Tibial nerve (tissue), 4 donors: ENCODE measurements at regions not wholly inside any gene's neighbourhood (a gene's known extent, or its start where the extent isn't known, plus 50 kb on each side); places are given as distances from the start of the nearest gene placed in this dataset.

Experiments
- DNase-seq, 2 donors: peaks; one replicate each; pipeline ENCODE4 v3.0.0-alpha.2; 2019; ENCODE audit warnings: low spot score in 2 of 2
- H3K27ac ChIP-seq, 4 donors: fragments of 200-600 bp; sonication (generic) in 3 of 4; one replicate each; pipeline ENCODE4 v1.5.1; 2017 to 2019; ENCODE audit warnings: mild to moderate bottlenecking in 1 of 4
- H3K27me3 ChIP-seq, 2 donors: fragments of 200-600 bp; sonication (generic) in 1 of 2; one replicate each; pipeline versions ENCODE4 v1.5.1 to v1.6.0; 2017 to 2019
- H3K36me3 ChIP-seq, 3 donors: fragments of 200-600 bp; sonication (generic); one replicate each; pipeline ENCODE4 v1.5.1; 2018 to 2019
- H3K4me1 ChIP-seq, 4 donors: fragments of 200-600 bp; sonication (generic) in 3 of 4; one replicate each; pipeline ENCODE4 v1.5.1; 2017 to 2019
- H3K4me3 ChIP-seq, 4 donors: fragments of 200-600 bp; sonication (generic) in 3 of 4; one replicate each; pipeline ENCODE4 v1.5.1; 2017 to 2019; ENCODE audit warnings: mild to moderate bottlenecking in 1 of 4, moderate library complexity in 1 of 4
- H3K9me3 ChIP-seq, 4 donors: fragments of 200-600 bp; sonication (generic) in 3 of 4; one replicate each; pipeline ENCODE4 v1.5.1; 2017 to 2019
- CTCF ChIP-seq, 5 experiments: fragments of 200-600 bp in 3 of 5; fragments of 450-650 bp in 2 of 5; sonication (generic) in 3 of 5; IDR thresholded peaks; one replicate each; pipeline ENCODE4 v1.5.1; 2016 to 2019; ENCODE audit warnings: antibody characterized with exemption in 5 of 5, mild to moderate bottlenecking in 3 of 5, moderate library complexity in 2 of 5
- EP300 ChIP-seq, 2 donors: sonication (generic); formaldehyde crosslinking; IDR thresholded peaks; one replicate each; pipeline ENCODE4 v1.6.1; 2017; ENCODE audit warnings: antibody characterized with exemption in 2 of 2, mild to moderate bottlenecking in 1 of 2
- POLR2A ChIP-seq, 2 donors: fragments of 450-650 bp; IDR thresholded peaks; one replicate each; pipeline ENCODE4 v1.6.1; 2017; ENCODE audit warnings: antibody characterized with exemption in 2 of 2, mild to moderate bottlenecking in 2 of 2, moderate library complexity in 2 of 2
- WGBS, 2 donors: methylation state at CpG; one replicate each; pipeline ENCODE4 v1.1.5; 2018; 5-methylcytosine and 5-hydroxymethylcytosine counted together

DNA sequence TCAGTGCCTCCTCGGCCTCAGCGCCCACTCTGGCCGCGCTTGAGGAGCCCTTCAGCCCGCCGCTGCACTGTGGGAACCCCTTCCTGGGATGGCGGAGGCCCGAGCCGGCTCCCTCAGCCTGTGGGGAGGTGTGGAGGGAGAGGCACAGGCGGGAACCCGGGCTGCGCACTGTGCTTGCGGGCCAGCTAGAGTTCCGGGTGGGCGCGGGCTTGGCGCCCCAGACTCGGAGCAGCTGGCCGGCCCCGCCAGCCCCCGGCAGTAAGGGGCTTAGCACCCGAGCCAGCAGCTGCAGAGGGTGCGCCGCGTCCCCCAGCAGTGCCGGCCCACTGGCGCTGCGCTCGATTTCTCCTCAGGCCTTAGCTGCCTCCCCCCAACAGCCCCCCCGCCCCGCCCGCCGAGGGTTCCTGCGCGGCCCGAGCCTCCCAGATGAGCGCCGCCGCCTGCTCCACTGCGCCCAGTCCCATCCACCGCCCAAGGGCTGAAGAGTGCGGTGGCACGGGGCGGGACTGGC is 1137.0 kb downstream of the PCDH18 start:
- peaks cover 0 to 4% (median 0%) of the 10 kb centered on the region in 4 donors for H3K9me3 ChIP-seq
- TF ChIP-seq CTCF (IDR thresholded peaks at IDR 0.05): no peak
- TF ChIP-seq EP300 (IDR thresholded peaks at IDR 0.05): no peak
- TF ChIP-seq POLR2A (IDR thresholded peaks at IDR 0.05): no peak
- 76 to 93% methylated on average over 40 to 44 of the region's 44 CpGs for WGBS, 2 donors
- no peak overlapping the region for H3K27ac ChIP-seq
- H3K27me3 ChIP-seq: no peaks in the 10 kb centered on the region
- no peaks in the 10 kb centered on the region for H3K4me1 ChIP-seq
- no peaks in the 10 kb centered on the region for H3K36me3 ChIP-seq
- H3K4me3 ChIP-seq: no peak overlapping the region
- no peak for DNase-seq

DNA sequence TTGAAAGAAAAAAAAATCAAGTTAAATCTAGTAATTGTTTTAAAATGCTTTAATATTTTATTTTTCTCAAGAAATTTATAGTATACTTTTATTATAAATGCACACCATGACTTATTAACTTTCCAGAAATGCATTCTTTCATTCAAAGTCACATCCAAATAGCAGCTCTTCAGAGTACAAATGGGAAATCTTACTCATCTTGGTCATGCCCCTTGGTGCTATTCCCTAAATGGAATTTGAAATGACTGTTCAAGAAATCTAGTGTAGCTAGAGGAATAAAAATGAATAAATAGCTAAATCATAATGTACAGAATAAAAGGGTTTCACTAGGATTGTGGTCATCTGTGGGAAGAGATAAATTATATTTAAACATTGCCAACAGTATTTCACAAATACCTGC is 1139.7 kb downstream of the PCDH18 start:
- Histone ChIP-seq H3K27me3 (no peaks in the 10 kb centered on the region), H3K4me1 (no peaks in the 10 kb centered on the region), H3K27ac (no peak overlapping the region), H3K4me3 (no peak overlapping the region), H3K36me3 (no peaks in the 10 kb centered on the region), H3K9me3 (peaks cover 0 to 4% (median 0%) of the 10 kb centered on the region in 4 donors)
- DNase-seq: no peak
- TF ChIP-seq EP300 (IDR thresholded peaks at IDR 0.05) (no peak), CTCF (IDR thresholded peaks at IDR 0.05) (no peak), POLR2A (IDR thresholded peaks at IDR 0.05) (no peak)

GRCh38 chr4:136390824-136391223 is 1141.5 kb downstream of the PCDH18 start:
- Histone ChIP-seq H3K27me3 (no peaks in the 10 kb centered on the region), H3K27ac (no peak overlapping the region), H3K9me3 (peaks cover 0 to 4% (median 0%) of the 10 kb centered on the region in 4 donors), H3K4me3 (no peak overlapping the region), H3K4me1 (no peaks in the 10 kb centered on the region), H3K36me3 (no peaks in the 10 kb centered on the region)
- no peak for TF ChIP-seq CTCF (IDR thresholded peaks at IDR 0.05)
- TF ChIP-seq EP300 (IDR thresholded peaks at IDR 0.05): no peak
- TF ChIP-seq POLR2A (IDR thresholded peaks at IDR 0.05): no peak
- no peak for DNase-seq
- WGBS, 2 donors: 82 to 84% methylated on average over 1 of the region's 1 CpG

- WGBS, 2 donors: 93 to 97% methylated on average over 1 of the region's 1 CpG
Measured at GRCh38 chr4:136383082-136383481, 1149.2 kb downstream of the PCDH18 start.

GRCh38 chr4:136371231-136371630 is 1161.1 kb downstream of the PCDH18 start:
- H3K27me3 ChIP-seq: no peaks in the 10 kb centered on the region
- H3K4me3 ChIP-seq: no peak overlapping the region
- no peaks in the 10 kb centered on the region for H3K9me3 ChIP-seq
- TF ChIP-seq CTCF (IDR thresholded peaks at IDR 0.05): no peak
- TF ChIP-seq POLR2A (IDR thresholded peaks at IDR 0.05): no peak
- TF ChIP-seq EP300 (IDR thresholded peaks at IDR 0.05): no peak
- H3K4me1 ChIP-seq: no peaks in the 10 kb centered on the region
- no peaks in the 10 kb centered on the region for H3K36me3 ChIP-seq
- H3K27ac ChIP-seq: no peak overlapping the region
- DNase-seq: no peak
- WGBS, 2 donors: 90 to 92% methylated on average over 2 of the region's 2 CpGs

More at GRCh38 chr4:136383082-136383481, 1149.2 kb downstream of the PCDH18 start:
- Histone ChIP-seq H3K27ac (no peak overlapping the region), H3K4me1 (no peaks in the 10 kb centered on the region), H3K4me3 (no peak overlapping the region), H3K27me3 (no peaks in the 10 kb centered on the region), H3K36me3 (no peaks in the 10 kb centered on the region), H3K9me3 (no peaks in the 10 kb centered on the region)
- TF ChIP-seq POLR2A (IDR thresholded peaks at IDR 0.05) (no peak), CTCF (IDR thresholded peaks at IDR 0.05) (no peak), EP300 (IDR thresholded peaks at IDR 0.05) (no peak)
- no peak for DNase-seq
